ENCODE measurements at regions not wholly inside any gene's neighbourhood (a gene's known extent, or its start where the extent isn't known, plus 50 kb on each side); places are given as distances from the start of the nearest gene placed in this dataset.

DNA sequence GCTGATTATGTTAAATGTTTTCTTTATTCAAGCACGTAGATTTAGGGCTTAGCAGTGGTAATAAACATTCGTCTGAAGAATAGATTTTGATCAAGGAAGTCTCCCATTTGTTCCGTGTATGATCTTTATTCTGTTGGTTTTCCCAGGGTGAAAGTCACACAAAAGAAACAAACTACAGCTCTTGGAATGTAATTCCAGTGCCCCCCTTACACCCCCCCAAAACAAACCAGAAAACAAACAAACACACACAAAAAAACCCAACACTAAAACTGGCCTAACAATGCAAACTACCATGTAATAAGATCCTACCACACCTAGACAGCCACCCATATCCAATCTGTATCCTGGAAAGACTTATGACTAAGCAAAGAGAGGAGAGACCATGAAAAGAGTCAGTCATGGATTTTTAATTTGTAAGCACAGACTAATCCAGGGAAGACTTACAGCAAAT, 196.2 kb upstream of the ELL2 start:
- ATAC-seq: no peak

GRCh38 chr5:96157077-96157780, 195.6 kb upstream of the ELL2 start:
- ATAC-seq: no peak

DNA sequence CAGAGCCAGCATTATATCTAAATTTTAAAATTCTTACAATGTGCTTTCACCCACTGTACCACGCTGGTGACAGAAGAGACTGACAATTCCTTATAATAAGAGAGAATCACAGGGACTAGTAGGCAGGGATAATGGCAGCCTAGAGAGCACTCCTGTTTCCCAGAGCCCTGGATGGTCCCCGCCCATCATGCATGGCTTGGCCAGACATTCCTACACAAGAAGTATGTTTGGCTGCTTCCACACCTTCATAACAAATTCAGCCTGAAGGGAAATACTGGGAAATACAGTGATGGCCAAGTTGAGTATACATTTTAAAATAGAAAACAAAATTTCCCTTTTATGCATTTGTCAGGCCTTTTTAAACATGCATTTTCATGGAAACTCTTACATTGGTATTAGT, 193.5 kb upstream of the ELL2 start:
- ATAC-seq: no peak

DNA sequence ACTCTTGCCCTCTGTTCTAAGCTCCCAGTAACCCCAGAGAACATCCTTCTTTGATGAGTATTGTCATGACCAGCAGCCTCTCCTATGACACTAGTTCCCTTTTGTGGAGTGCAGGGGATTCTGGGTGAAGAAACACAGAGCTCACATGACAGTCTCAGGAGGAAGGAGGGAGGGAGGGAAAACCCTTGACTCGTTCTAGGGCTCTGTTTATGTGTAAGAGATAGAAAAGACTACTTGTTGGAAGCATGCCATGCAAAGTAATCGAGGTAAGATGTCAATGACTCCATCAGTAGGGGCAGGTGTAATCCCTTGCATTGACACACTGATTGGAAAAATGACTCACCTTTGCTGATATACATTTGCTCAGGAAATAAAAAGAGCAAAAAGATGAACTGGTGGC, 190.2 kb upstream of the ELL2 start:
- peak in 1 of 2 donors; percentile 39 for ATAC-seq

- ATAC-seq: no peak
Observed at GRCh38 chr5:96150007-96150406, 188.4 kb upstream of the ELL2 start.

DNA sequence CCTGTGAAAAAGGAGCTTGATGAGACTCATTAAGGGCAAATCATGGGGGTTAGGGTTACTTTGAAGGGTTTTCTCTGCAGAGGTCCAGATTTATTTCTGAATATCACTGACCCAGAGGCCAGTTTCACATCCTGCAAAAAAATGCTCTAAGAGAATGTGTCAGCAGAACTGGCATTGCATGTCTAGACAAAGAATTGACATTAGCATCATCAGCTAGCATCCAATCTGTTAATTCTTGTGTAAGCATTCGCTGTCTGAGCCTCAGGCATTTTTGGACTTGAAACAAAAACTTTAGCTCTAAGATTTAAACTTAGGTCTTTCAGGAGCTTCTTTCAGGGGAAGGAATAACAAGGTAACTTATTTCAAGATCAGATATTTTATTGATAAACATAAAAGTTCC, 187.9 kb upstream of the ELL2 start:
- no peak for ATAC-seq

- ATAC-seq: no peak
Observed at GRCh38 chr5:96149021-96149420, 187.4 kb upstream of the ELL2 start.

- no peak for ATAC-seq
Observed at GRCh38 chr5:96148376-96148775, 186.7 kb upstream of the ELL2 start.

GRCh38 chr5:96147866-96148265, 186.2 kb upstream of the ELL2 start:
- no peak for ATAC-seq

DNA sequence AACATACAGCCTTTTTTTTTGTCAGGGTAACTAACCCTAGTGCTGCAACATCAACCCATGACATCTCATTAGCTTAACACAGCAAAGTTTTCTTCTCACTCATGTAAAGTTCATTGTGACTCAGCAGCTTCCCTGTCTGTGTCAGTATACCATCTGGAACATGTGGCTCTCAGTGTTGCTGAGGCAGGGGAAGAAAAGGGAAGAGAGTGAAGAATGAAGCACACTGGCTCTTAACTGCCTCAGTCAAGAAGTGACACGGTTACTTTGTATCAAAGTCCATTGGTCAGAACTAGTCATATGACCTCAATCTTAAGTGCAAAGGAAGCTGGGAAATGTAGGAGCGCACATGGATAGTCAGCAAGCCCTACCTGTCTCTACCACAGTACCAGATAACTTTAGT, 185.0 kb upstream of the ELL2 start:
- ATAC-seq: peak; percentile 44 to 60

DNA sequence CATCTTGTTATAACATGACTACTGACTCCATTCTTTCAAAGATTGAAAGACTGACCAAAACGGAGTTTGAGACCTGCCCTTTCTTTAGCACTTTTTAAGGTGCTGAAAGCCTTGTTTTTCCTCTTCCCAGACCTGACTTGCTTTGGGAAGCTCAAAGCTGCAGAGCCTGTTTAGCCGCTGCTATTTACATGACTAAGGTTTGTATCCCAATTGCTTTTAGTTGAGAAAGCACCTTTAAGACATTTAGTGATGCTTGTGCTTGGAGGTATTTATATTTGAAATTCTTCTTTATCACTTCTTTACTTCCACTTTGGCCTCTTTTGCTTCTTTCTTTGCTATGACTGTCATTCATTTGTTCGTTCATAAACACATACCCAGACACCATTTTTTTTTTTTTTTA, 182.6 kb upstream of the ELL2 start:
- ATAC-seq: no peak

DNA sequence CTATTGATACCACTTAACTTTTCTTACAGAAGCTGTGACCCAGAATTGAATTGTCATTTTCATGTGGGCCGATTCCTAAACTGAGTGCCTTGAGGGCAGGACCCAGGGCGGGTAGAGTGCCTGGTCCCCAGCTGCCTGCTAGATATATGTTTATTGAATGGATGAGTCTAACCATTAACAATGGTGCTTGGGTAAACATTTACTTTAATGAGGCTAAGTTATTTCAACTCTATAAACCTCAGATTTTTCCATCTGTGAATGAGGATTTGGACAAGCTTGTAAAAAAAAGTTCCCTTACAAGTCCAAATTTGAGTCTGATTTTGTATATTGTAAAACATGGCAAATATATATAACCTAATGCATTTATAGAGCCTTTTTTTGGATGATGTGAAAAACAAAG, 181.8 kb upstream of the ELL2 start:
- no peak for ATAC-seq

- ATAC-seq: no peak
Observed at GRCh38 chr5:96142786-96143434, 181.3 kb upstream of the ELL2 start.

DNA sequence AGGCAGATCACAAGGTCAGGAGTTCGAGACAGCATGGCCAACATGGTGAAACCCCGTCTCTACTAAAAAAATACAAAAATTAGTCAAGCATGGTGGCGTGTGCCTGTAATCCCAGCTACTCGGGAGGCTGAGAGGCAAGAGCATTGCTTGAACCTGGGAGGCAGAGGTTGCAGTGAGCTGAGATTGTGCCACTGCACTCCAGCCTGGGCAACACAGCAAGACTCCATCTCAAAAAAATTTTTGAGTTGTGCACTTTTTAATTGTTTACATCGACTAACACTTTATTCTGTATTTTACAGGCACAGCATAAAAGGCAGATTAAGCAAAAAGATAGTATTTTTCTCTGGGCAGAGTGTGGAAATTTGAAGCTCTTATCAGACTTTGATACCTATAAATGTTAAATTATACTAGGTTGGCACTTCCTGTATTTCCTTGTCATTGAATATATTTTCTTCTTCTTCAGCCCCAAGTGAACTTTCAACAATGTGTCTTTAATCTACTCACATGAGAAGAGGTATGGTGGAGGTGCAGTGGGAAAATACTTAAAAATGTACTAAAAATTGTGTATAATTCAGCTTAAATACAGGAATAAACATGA, 180.6 kb upstream of the ELL2 start:
- ATAC-seq: no peak

DNA sequence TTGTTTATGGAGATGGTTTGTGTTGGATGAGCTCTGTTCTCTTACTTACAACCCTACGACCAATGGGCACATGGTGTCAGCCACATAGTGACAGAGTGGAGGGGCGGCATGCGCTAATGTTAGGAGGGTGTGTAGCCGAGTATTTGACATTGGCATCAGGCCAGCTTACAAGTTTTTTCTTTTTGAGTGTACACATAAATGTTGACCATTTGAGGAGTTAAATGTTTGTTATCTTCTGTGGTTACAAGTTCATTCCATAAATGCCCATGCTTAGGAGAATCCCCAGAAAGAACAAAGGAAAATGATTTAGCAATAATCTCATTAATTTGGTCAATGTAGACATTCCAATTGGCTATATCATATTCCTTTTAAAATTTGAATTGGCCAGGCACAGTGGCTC, 180.1 kb upstream of the ELL2 start:
- no peak for ATAC-seq

- no peak for ATAC-seq
Observed at GRCh38 chr5:96140496-96140895, 178.8 kb upstream of the ELL2 start.

- no peak for ATAC-seq
Observed at GRCh38 chr5:96140084-96140483, 178.4 kb upstream of the ELL2 start.

GRCh38 chr5:96134886-96135285, 173.2 kb upstream of the ELL2 start:
- no peak for ATAC-seq

DNA sequence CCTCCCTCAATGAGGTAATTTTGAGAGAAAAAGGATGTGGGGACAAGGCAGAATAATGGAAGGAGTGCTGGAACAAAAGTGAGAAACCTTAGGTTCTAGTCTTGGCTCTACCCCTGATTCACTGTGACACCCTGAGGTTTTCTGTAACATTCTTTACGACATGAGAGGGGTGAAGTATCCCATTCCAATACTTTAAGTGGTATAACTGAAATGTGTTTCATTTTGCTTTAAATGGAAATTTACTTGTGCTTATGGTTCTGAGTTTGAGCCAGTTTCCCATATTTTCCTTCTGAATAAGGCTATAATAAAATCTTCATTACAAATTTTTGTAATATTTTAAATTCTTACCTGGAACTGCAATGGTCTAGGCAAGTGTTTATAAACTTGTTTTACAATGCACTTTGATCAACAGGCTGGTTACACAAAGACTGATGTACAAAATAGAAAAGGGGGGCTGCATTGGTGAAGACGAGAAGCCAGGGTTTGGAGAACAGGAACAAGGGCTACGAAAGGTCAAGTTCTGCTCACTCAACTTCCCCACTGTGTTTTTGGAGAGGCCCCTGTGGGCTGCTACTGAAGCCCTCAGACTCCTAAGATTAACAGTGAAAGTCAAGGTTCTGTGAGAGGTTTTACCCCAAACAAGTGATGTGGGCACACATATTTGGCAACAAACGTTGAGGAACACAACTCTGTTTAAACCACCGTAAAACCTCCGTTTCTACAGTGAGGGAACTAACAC, 171.9 kb upstream of the ELL2 start:
- no peak for ATAC-seq

DNA sequence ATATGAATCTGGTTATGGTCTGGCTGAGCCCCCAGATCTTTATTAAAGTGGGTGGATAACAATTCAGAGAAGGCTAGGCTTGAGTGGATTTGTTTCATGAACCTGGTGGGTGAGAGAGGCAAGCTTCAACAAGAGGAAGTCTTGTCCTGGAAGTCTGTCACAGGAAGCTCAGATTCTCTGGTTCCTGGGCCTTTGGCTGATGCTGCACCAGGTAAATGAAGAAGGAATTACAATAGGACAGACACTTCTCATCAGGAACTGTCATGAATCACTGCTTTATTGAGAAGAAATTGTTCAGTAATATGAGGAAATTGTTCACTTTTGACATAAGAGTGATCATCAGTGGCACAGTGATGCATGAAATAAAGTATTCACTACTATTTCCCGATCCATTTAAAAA, 167.6 kb upstream of the ELL2 start:
- ATAC-seq: no peak

- no peak for ATAC-seq
Observed at GRCh38 chr5:96128204-96128864, 166.7 kb upstream of the ELL2 start.

DNA sequence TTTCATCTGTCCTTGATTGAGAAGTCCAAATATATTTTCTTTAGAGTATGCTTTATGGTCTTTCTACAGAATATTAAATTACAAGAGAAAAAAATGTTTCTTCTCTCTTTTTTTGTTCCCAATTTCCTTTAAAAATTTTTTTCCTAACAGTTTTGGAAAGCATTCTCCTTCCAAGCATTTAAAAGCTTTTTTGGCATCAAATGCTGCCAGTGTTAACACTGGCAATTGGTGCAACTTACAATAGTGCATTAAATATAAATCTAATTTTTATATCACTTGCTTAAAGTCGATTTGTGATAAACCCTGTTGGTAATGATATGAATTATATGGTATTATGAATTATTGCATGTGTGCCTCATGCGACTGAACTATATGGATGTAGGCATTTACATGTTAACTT, 165.9 kb upstream of the ELL2 start:
- no peak for ATAC-seq

Data from activated CD4-positive, CD25-positive, alpha-beta regulatory T cell treated with anti-CD3 and anti-CD28 coated beads, Interleukin-2, amount 50 U/mL, for 24 hours (primary cell).